Mucosa of descending colon (tissue), 3 donors: ENCODE measurements at regions not wholly inside any gene's neighbourhood (a gene's known extent, or its start where the extent isn't known, plus 50 kb on each side); places are given as distances from the start of the nearest gene placed in this dataset.
A peak's percentile ranks its signal among the peaks of the same experiment; 100 is the strongest.

Experiments used
- ATAC-seq: fragments of 200-7000 bp; cut with Tn5 transposase; one replicate; pipeline ENCODE4 v1.9.1; 2020; ENCODE audit warnings: mild to moderate bottlenecking, moderate library complexity
- DNase-seq, 3 donors: peaks; one replicate each; pipeline ENCODE4 v3.0.0-alpha.2; 2020
- H3K36me3 ChIP-seq: fragments of 200-600 bp; one replicate; pipeline ENCODE4 v1.8.0; 2021; ENCODE audit warnings: low read depth, mild to moderate bottlenecking
- H3K4me1 ChIP-seq: fragments of 200-600 bp; one replicate; pipeline ENCODE4 v1.8.0; 2021; ENCODE audit warnings: low read depth, mild to moderate bottlenecking
- H3K4me3 ChIP-seq: fragments of 200-600 bp; one replicate; pipeline ENCODE4 v1.8.0; 2021; ENCODE audit warnings: mild to moderate bottlenecking
- H3K9me3 ChIP-seq: fragments of 200-600 bp; one replicate; pipeline ENCODE4 v1.8.0; 2021; ENCODE audit warnings: mild to moderate bottlenecking
- intact Hi-C, 2 donors: fragments of 100-400 bp; cut with DNase I in 1 of 2; cut with micrococcal nuclease in 1 of 2; formaldehyde crosslinking; loops; one replicate each; pipeline versions ENCODE4 v1.11.0 to v1.11.1; 2022; cut with DNase I, micrococcal nuclease
- TF ChIP-seq, protein P1 (sequence below): fragments of 200-600 bp; IDR thresholded peaks from one replicate; pipeline ENCODE4 v1.8.0; 2022; ENCODE audit warnings: antibody characterized with exemption, mild to moderate bottlenecking
- donor health status: DM: no; HTN: no; CAD: no; lungs with moderate emphysema.
- donor health status: DM: no; HTN: no; CAD: no.
- donor health status: DM: no; HTN: yes; CAD: no.

DNA sequence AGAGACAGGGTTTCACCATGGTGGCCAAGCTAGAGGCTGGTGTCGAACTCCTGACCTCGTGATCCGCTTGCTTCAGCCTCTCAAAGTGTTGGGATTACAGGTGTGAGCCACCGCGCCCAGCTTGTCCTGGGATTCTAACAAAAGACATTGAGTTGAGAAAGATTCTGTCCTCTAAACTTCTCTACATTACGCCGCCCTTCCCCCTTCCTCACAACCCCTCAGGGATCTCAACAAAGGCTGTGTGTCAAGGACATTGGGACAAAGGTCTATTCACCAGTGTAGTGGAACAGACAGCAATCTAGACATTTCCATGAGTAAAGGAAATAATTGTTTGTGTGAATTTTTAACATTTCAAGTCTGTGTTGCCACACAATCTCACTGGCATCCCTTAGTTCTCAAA lies 68.8 kb upstream of the KIF5B start:
- H3K9me3 ChIP-seq = peaks cover 2% of the 10 kb centered on the region
- H3K4me1 ChIP-seq = peaks cover 18% of the 10 kb centered on the region
- DNase-seq = no peak
- no peaks in the 10 kb centered on the region for H3K36me3 ChIP-seq
- no peak for ATAC-seq
- no peak overlapping the region for H3K4me3 ChIP-seq
- TF ChIP-seq, protein P1, sequence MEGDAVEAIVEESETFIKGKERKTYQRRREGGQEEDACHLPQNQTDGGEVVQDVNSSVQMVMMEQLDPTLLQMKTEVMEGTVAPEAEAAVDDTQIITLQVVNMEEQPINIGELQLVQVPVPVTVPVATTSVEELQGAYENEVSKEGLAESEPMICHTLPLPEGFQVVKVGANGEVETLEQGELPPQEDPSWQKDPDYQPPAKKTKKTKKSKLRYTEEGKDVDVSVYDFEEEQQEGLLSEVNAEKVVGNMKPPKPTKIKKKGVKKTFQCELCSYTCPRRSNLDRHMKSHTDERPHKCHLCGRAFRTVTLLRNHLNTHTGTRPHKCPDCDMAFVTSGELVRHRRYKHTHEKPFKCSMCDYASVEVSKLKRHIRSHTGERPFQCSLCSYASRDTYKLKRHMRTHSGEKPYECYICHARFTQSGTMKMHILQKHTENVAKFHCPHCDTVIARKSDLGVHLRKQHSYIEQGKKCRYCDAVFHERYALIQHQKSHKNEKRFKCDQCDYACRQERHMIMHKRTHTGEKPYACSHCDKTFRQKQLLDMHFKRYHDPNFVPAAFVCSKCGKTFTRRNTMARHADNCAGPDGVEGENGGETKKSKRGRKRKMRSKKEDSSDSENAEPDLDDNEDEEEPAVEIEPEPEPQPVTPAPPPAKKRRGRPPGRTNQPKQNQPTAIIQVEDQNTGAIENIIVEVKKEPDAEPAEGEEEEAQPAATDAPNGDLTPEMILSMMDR = no peak
- intact Hi-C loops = no loop called here

DNA sequence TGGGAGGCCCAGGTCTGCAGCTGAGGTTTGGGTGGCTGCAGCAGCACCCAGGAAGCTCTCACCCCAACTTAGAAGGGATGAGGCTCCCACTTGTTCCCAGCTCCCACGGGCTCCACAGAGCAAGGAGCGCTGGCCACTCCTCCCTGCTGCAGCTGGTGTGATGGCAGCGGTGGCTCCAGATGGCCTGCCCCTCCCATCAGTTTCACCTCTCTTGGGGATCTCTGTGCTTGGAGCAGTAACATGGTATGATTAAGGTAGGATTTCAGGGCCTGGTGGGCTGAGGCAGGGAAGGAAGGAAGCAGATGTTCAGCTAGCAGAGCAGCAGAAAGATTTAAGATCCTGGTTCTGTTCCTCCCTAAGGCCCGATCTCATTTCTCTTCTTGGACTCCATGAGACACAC lies 66.8 kb upstream of the KIF5B start:
- DNase-seq = no peak

DNA sequence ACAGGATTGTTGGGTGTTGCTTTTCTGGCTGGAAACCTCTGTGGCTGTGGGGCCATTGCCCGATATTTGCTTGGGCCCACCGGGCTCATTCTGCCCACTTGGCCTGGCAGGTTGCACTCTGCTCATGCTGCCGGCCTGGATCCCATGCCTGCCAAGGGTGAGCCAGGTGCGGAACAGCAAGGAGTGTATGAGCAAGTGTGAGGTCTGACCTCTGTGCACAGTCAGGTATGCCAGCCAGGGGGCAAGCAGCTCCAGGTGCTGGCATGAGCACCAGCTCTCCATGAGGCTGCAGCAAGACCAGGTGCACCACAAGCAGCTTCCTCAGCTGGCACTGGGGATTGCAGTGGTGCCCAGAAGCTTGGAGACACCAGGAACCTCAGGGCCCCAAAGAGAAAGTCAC lies 65.4 kb upstream of the KIF5B start:
- Histone ChIP-seq H3K4me3 (no peak overlapping the region), H3K4me1 (no peaks in the 10 kb centered on the region), H3K9me3 (peaks cover 2% of the 10 kb centered on the region), H3K36me3 (no peaks in the 10 kb centered on the region)
- DNase-seq (no peak), ATAC-seq (peak; percentile 54)
- TF ChIP-seq, protein P1 = no peak
- intact Hi-C loops = no loop called here

More for the DNA sequence above, 66.8 kb upstream of the KIF5B start:
- peaks cover 2% of the 10 kb centered on the region for H3K9me3 ChIP-seq
- intact Hi-C loops = no loop called here
- TF ChIP-seq, protein P1 = no peak
- no peaks in the 10 kb centered on the region for H3K36me3 ChIP-seq
- peak; percentile 21 for ATAC-seq
- H3K4me3 ChIP-seq = no peak overlapping the region
- peaks cover 4% of the 10 kb centered on the region for H3K4me1 ChIP-seq

DNA sequence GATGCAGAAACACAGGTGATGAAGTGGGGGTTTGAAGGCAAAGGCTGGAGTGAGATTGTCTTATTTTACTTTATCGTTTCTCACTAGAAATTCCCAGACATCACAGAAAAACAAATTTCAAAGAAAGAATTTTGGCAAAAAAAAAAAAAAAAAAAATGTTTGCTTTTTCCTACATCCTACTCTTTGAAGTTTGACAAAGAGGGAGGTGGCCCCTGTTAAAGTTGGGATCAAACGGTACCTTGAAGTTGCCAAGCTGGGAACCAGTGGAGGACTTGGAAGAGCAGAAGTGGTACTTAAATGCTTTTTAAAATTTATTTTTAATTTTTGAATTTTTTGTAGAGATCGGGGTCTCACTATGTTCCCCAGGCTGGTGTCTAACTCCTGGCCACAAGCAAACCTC lies 63.9 kb upstream of the KIF5B start:
- H3K9me3 ChIP-seq = peaks cover 2% of the 10 kb centered on the region
- no peaks in the 10 kb centered on the region for H3K36me3 ChIP-seq
- no peak overlapping the region for H3K4me3 ChIP-seq
- TF ChIP-seq, protein P1 = no peak
- DNase-seq (no peak), ATAC-seq (no peak)
- intact Hi-C loops = no loop called here
- H3K4me1 ChIP-seq = no peaks in the 10 kb centered on the region

DNA sequence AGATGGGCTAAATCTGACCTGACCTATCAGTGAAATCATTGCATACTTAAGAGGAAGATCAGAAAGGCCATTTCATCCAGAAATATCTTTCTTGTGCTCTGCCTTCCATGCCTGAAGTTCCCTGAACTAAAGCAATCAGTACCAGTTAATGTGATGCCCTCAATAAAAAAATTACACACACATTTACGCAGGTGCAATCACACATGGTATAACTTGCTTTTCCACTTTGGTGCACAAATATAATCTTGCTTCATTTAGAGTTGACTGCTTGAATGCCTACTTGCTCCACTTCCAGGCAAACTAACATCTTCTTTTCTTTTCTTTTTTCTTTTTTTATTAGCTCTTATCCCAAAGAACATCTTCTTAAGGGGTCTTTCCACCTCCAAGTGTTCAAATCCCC lies 58.3 kb upstream of the KIF5B start:
- intact Hi-C loops = no loop called here
- Histone ChIP-seq H3K9me3 (no peaks in the 10 kb centered on the region), H3K4me3 (no peak overlapping the region), H3K36me3 (no peaks in the 10 kb centered on the region), H3K4me1 (peaks cover 3% of the 10 kb centered on the region)
- DNase-seq = no peak
- TF ChIP-seq, protein P1 = no peak
- peak; percentile 81 for ATAC-seq

DNA sequence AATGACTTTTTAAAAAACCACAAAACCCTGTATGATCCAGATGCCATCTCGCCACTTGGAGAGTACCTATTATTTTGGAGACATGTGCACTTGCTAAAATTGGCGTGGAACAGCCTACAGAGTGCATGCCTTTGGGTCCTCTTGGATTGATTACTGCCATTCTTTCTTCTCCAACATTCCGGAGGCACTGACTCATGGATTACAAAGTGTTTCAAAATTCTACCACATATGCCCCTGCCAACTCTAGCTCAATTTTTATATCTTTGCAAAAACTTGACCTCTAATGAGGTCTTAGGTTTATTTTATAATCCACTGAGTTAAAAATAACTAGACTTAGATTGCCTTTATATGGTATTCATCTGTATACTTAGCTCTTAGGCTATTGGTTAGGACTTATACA lies 55.8 kb upstream of the KIF5B start:
- DNase-seq (no peak), ATAC-seq (no peak)
- Histone ChIP-seq H3K4me3 (no peak overlapping the region), H3K9me3 (no peaks in the 10 kb centered on the region), H3K4me1 (peaks cover 3% of the 10 kb centered on the region), H3K36me3 (no peaks in the 10 kb centered on the region)
- intact Hi-C loops = no loop called here
- TF ChIP-seq, protein P1 = no peak
